A549 (cell line): ENCODE measurements at regions not wholly inside any gene's neighbourhood (a gene's known extent, or its start where the extent isn't known, plus 50 kb on each side); places are given as distances from the start of the nearest gene placed in this dataset.

ENCODE experiments used
- POLR2A ChIP-seq: IDR thresholded peaks from 2 replicates; pipeline ENCODE4 v1.6.1; 2012; ENCODE audit warnings: mild to moderate bottlenecking, low read length
- RFX5 ChIP-seq: fragments of 450-650 bp; IDR thresholded peaks from 2 replicates; pipeline ENCODE4 v1.7.1; 2014; ENCODE audit warnings: antibody characterized with exemption, mild to moderate bottlenecking, moderate library complexity
- TF ChIP-seq, protein P1 (sequence below): IDR thresholded peaks from 2 replicates; pipeline ENCODE4 v1.6.1; 2012
- TF ChIP-seq, protein P2 (sequence below): fragments of 150-350 bp; IDR thresholded peaks from 2 replicates; pipeline ENCODE4 v1.6.1; 2014; ENCODE audit warnings: low read depth, mild to moderate bottlenecking, low read length

DNA sequence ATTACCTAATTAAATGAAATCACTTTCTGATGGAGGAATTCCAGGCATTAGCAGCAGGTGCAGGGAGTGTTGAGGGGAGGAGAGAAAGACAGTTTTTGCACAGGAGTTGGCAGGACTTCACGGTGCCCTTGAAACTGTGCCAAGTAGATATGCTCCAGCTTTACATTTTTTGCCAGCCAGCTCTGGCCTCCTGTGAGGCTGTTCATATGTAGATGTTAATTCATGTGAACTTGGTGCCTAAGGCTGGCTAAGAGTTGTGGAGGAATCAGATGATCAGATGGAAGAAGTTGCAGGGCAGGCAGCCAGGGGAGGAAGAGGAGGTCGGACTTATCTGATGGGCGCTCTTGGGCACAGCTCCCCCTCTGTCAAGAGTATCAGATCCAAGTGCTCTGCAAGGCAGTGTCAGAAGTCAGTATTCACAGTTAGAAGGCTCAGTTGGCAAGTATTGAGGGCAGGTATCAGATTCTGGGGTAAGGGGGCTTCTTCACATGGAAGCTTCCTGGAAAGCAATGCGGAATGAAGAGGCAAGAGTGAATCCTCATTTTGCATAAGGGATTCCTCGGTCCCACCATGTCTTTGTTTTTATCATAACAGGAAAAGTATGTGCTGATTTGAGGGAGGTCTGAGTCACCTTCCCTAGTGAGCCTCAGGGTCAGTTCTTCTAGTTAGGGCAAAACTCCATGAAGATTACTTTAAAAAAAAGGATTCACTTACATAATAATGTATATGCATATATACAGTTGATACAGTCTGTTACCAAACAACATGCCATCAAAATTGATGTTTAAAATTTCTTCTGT is 172.6 kb upstream of the UMPS start:
- TF ChIP-seq, protein P1, sequence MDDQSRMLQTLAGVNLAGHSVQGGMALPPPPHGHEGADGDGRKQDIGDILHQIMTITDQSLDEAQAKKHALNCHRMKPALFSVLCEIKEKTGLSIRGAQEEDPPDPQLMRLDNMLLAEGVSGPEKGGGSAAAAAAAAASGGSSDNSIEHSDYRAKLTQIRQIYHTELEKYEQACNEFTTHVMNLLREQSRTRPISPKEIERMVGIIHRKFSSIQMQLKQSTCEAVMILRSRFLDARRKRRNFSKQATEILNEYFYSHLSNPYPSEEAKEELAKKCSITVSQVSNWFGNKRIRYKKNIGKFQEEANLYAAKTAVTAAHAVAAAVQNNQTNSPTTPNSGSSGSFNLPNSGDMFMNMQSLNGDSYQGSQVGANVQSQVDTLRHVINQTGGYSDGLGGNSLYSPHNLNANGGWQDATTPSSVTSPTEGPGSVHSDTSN = no peak
- TF ChIP-seq RFX5 (no peak), POLR2A (no peak)
- TF ChIP-seq, protein P2, sequence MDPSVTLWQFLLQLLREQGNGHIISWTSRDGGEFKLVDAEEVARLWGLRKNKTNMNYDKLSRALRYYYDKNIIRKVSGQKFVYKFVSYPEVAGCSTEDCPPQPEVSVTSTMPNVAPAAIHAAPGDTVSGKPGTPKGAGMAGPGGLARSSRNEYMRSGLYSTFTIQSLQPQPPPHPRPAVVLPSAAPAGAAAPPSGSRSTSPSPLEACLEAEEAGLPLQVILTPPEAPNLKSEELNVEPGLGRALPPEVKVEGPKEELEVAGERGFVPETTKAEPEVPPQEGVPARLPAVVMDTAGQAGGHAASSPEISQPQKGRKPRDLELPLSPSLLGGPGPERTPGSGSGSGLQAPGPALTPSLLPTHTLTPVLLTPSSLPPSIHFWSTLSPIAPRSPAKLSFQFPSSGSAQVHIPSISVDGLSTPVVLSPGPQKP = no peak
